CD4-positive, alpha-beta T cell treated with Interleukin-15 for 4 hours (primary cell): ENCODE measurements at regions not wholly inside any gene's neighbourhood (a gene's known extent, or its start where the extent isn't known, plus 50 kb on each side); places are given as distances from the start of the nearest gene placed in this dataset.
"Not testable (repeated sequence)": the region's sequence is repeated elsewhere in the genome, so short reads cannot be mapped to it uniquely, and the experiment has no call there.

Source experiments
- DNase-seq: peaks from one replicate; pipeline ENCODE4 v3.0.0-alpha.2; 2020; ENCODE audit warnings: low spot score

- DNase-seq = no peak
Observed at GRCh38 chr1:60914982-60915381, 167.4 kb upstream of the NFIA start.

- DNase-seq = not testable (repeated sequence)
Observed at GRCh38 chr1:60913708-60914107, 168.7 kb upstream of the NFIA start.

DNA sequence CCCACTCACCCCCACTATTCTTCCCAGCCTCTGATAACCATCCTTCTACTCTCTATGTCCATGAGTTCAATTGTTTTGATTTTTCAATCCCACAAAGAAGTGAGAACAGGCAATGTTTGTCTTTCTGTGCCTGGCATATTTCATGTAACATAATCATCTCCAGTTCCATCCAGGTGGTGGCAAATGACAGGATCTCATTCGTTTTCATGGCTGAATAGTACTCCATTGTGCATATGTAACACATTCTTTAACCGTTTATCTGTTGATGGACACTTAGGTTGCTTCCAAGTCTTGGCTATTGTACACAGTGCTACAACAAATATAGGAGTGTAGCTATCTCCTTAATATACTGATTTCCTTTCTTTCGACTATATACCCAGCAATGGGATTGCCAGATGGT lies 169.3 kb upstream of the NFIA start:
- DNase-seq = no peak

- DNase-seq = no peak
Observed at GRCh38 chr1:60911966-60912697, 170.2 kb upstream of the NFIA start.

DNA sequence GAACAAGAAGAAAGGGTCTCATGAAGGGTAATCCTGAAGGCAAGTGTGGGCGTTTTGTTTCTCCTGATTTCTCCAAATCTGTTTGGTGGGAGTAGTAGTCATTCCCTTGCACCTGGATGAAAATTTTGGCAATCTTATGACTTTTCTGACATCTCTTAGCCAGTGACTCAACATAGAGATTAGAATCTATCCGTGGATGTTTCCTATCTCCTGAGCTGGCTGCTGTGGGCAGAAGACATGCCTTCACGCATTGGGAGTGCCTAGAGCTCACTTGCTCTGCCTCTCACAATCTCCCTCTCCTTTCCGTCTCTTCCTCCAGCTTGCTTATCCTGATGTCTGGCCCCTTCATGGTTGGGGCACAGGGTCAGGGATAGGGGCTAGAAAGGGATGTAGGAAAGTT lies 174.2 kb upstream of the NFIA start:
- no peak for DNase-seq

DNA sequence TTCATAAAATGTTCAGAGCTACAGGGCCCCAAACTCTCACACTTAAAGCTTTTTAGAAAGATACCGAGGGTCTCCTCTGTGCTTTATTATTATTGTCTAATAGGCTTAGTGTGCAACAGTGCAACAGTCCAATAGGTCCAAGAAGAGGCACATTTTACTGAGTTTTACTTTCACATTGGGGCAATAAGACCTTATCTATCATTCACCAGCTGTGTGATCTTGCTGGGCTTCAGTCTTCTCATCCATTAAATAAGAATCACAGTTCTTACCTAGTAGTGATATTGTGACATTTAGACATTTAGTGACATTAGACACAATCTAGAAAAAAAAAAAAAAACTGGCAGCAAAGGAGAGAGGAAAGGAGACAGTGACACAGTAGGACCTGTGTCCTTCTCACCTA lies 175.8 kb upstream of the NFIA start:
- DNase-seq = no peak

- no peak for DNase-seq
Observed at GRCh38 chr1:60906039-60906438, 176.3 kb upstream of the NFIA start.

DNA sequence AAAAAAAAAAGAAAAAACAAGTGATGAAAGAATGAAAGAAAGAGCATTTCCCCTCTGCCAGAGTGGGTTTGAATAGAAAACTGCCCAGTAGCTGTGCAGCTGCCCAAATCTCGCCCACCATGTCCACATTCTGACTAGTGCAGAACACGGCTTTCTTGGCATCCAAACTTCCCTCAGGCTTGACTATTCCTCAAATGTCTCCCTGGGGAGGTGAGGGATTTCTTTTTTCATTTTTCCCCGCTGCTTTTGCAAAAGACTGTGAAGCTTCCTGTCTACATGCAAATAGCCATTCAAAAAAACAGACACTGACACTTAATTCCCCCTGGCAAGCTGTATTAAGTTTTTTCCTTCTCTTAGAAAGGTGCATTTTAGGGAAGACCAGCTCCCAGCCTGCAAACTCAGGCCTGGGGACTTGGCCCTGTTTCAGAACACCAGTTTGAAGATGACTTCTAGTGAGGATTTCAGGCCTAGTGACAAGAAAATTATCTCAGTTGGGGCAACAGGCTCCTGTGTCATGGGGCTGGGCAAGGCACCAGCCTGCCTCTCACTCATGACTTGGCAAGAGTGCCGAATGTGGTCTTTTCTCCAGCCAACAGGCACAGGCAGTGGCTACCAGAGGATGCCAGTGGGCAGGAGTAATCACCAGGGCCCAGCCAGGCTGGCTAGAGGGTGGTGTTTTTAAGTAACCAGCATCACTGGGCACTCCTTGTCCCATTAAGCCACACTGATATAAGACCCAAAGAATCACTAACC lies 178.1 kb upstream of the NFIA start:
- no peak for DNase-seq

DNA sequence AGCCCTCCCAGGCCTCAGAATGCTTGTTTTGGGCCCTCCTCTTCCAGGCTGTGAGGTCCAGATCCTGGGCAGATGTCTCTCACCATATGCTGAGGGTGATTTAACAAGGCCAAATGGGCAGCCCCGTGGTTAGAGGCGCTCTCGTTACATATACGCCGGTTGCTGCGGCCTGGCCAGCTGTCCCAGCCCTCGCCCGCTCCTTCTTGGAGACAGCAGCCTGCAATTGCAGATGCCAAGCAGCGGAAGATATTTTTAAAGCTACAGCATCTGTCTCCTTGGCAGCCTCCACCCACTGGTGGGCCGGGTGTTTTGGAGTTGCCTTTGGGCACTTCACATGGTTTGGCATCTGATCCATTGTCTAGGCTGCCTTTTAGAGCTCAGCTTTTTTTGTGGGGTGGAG lies 178.8 kb upstream of the NFIA start:
- no peak for DNase-seq

DNA sequence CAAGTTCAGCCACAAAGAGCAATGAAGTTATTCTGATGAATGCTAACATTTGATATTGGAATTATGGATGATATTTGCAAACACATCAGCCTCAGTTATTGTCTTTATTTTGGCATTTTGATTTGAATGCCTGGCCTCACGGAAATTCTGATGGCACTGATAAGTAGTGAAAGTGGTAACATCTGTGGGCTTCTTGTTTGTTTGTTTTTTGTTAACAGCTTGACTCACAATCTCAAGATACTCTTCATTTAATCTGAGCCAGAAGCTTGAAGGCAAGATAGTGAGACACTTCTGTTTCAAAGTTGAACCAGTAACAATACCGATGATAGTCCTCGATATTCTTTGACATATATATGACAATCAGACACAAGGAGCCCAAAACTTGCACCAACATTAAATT lies 182.9 kb upstream of the NFIA start:
- DNase-seq = no peak

DNA sequence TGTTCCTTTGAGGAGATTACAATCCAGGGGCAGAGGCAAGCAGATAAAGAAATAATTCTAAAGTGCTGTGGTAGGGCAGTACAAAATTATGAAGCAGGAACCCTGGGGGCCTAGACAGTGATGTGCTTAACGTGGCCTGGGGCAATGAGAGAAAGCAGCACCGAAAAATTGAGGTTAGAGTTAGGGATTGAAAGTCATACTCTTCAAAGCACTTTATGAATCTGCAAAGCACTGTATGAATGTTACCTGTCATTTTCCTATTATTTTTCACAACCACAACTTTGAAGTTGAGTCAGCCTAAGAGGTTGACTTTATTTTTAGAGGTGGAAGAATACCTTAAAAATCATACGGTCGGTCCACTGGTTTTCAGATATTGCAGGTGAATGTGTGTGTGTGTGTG lies 183.4 kb upstream of the NFIA start:
- no peak for DNase-seq

GRCh38 chr1:60898413-60898812 lies 183.9 kb upstream of the NFIA start:
- DNase-seq = no peak

DNA sequence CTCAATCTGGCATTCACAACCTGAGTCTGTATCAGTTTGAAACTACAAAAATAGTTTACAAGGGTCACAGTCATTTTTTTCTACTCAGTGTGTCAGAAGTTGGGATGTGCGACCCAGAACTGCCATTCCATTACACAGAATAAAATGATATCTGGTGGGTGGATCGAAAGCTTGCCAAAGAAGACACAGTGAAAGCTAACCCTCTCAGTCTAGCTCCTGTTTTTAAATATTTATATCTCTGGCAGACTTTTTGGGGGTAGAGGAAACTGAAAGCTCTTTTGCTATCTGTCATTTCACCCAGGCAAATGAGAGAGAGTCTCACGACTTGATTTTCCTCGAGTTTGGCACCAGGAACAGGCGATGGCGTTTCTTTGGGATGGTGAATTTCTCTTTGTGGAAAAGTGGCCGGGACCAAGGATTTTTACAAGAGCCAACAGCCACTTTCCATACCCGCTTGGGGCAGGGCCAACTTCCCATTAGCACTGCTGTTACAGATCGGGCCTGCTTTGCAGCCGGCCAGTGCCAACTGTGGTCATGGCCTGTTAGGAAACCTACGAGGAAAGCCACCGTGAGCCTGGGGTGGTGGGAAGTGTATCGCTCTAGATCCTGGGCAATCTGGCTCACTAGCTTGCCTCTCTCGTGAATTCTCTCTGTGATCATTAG lies 185.5 kb upstream of the NFIA start:
- DNase-seq = no peak

- DNase-seq = no peak
Observed at GRCh38 chr1:60895701-60896100, 186.7 kb upstream of the NFIA start.

DNA sequence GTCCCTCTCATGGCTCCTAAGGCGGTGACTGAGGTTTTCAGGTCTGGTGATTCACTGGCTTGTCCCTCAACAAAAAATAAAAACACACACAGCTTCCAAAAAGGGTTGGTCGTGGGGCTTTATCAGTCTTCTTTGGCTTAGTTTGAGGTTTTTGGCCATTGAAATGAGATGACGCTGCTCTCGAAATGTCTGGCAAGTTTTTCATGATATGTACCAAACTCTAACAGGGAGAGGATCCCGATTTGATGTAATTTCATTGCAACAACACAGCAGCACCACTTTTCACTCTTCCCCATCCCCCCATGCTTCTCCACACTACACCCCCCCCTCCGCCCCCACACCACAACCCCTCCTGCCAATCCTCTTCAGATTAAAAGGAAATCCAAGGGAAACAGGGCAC lies 187.1 kb upstream of the NFIA start:
- DNase-seq = no peak

DNA sequence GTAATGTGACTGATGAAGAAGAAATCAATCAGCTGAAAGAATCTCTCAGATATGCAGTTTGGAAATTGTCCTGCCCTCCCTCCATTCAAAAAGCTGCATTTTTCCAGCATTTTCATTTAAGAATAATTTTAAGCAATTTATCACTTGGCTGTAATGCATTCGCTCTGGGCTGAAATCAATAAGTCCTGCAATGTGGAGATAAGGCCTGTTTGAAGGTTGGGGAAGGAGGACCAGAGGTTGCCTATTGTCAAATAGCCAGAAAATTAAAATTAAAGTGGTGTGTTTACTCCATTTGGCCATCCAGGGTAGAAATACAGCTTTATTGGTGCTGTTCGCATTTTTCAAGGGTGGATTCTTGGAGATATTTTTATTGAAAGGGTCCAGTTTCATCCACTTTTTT lies 187.6 kb upstream of the NFIA start:
- no peak for DNase-seq

DNA sequence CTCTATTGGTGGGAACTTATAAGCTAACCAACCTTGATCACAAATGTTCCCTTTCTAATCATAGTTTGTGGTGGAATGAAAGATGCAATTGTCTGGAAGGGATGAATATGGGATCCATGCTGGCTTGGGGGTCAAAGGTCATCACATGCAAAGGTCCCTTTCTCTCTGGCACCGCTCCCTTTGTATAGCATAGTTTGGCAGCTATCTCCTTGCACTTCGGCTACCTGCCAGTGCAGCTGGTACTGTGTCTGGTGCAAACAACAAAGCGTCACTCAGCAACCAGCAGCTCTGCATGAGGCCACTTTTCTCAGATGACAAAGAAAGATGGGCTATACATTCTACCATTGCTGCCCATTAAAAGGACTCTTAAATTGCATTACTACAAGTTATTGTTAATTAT lies 188.2 kb upstream of the NFIA start:
- no peak for DNase-seq

DNA sequence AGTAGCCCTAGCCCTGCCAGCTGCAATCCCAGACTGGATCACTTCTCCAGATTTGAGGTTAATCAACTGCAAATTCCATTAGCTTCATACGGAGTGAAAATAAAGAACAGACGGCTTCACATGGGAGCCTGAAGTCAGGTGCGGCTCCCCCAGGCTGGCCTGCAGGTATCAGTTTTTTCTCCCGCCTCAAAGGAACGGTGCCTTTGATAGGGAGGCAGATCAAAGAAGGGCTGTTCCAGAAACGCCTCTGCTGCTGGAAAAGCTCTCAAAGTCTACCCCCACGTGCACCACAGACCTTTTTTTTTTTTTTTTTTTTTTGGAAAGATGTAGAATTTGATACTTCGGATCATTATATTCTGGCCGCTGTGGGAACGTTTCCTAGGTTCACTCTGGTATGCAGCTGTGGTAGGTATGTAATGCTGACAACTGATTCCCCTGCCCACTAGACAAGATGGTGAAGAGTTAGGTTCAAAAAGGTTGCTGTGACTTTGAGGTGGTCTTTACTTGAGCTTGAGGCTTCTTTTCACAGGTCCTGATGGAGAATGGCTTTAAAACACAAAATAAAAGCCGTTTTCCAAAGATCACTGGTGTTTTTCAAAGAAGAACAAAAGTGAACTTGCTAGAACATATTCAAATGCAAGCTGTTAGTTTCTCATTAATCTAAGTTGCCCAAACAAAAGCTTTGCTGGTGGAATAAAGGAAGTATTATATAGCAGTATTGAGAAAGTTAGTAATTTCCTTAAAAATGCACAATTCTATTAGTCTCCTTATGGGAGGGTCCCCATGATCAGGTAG lies 189.0 kb upstream of the NFIA start:
- no peak for DNase-seq

- DNase-seq = no peak
Observed at GRCh38 chr1:60891765-60892164, 190.6 kb upstream of the NFIA start.

DNA sequence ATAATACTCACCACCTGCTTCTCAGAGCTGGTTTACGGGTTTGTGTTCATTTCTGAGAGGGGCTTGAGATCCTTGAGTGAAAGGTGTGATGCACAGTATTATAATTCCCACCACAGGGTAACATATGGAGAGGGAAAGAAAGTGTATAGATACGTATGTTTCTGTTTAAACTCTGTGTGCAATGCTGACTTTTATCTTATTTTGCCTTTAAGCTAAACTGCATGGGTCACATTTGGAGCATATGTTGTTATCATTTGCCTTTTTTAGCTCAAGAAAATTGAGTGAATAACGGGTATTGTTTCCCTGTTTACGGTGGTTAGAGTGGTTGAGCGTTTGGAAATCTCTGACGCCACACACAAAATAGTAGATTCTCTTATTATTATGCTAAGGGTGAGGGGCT lies 191.1 kb upstream of the NFIA start:
- DNase-seq = no peak

GRCh38 chr1:60890664-60891063 lies 191.7 kb upstream of the NFIA start:
- DNase-seq = no peak

- no peak for DNase-seq
Observed at GRCh38 chr1:60889709-60890108, 192.7 kb upstream of the NFIA start.

DNA sequence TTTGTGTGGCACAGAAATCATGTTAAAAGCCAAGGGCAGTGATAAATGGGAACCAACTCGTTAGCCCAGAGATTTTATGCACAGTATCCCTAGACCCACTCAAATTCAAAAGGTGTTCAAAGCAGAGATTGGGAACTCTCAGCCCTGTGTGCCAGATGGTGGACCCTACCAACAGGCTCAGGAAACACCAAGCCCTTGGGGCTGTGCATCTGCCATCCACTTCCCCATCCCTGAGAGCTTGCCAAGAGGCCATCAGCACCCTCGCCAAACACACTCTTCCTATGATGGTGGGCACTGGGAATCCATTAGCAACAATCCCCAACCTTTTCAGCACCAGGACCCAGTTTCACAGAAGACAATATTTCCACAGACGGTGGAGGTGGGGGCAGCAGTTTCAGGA lies 194.2 kb upstream of the NFIA start:
- no peak for DNase-seq
